Parathyroid adenoma (tissue), 2 donors: ENCODE measurements at regions not wholly inside any gene's neighbourhood (a gene's known extent, or its start where the extent isn't known, plus 50 kb on each side); places are given as distances from the start of the nearest gene placed in this dataset.

Experiments
- H2AFZ ChIP-seq: fragments of 300-600 bp; sonication (generic); one replicate; pipeline ENCODE4 v1.7.0; 2017; ENCODE audit warnings: antibody characterized with exemption, mild to moderate bottlenecking
- H3K27ac ChIP-seq: fragments of 300-600 bp; sonication (generic); one replicate; pipeline ENCODE4 v1.7.0; 2017
- H3K27me3 ChIP-seq: fragments of 300-600 bp; sonication (generic); one replicate; pipeline ENCODE4 v1.7.0; 2017; ENCODE audit warnings: low read length; ENCODE audit not compliant: control insufficient read depth, insufficient read depth
- H3K36me3 ChIP-seq: fragments of 300-600 bp; sonication (generic); one replicate; pipeline ENCODE4 v1.7.0; 2017; ENCODE audit warnings: low read length; ENCODE audit not compliant: control insufficient read depth, insufficient read depth
- H3K4me1 ChIP-seq: fragments of 300-600 bp; sonication (generic); one replicate; pipeline ENCODE4 v1.7.0; 2017; ENCODE audit warnings: control low read depth
- H3K4me2 ChIP-seq: fragments of 300-600 bp; sonication (generic); one replicate; pipeline ENCODE4 v1.7.0; 2017; ENCODE audit warnings: low read length
- H3K4me3 ChIP-seq: fragments of 300-600 bp; sonication (generic); one replicate; pipeline ENCODE4 v1.7.0; 2017; ENCODE audit warnings: low read depth, low read length
- H3K79me2 ChIP-seq: fragments of 300-600 bp; sonication (generic); one replicate; pipeline ENCODE4 v1.7.0; 2017; ENCODE audit warnings: control low read depth
- H3K9ac ChIP-seq: fragments of 300-600 bp; sonication (generic); one replicate; pipeline ENCODE4 v1.7.0; 2017; ENCODE audit warnings: mild to moderate bottlenecking
- H3K9me3 ChIP-seq: fragments of 300-600 bp; sonication (generic); one replicate; pipeline ENCODE4 v1.7.0; 2017; ENCODE audit warnings: low read length; ENCODE audit not compliant: control insufficient read depth
- CTCF ChIP-seq: fragments of 300-600 bp; sonication (generic); IDR thresholded peaks from one replicate; pipeline ENCODE4 v1.7.0; 2017; ENCODE audit warnings: antibody characterized with exemption, mild to moderate bottlenecking
- donor health status: primary hyperparathyroidism.

GRCh38 chr22:49427341-49427740 is 400.3 kb downstream of the BRD1 start:
- H3K4me3 ChIP-seq, result no peak overlapping the region
- H3K27ac ChIP-seq, result no peak overlapping the region
- H3K36me3 ChIP-seq, result no peaks in the 10 kb centered on the region
- H3K27me3 ChIP-seq, result no peaks in the 10 kb centered on the region
- no peaks in the 10 kb centered on the region for H3K79me2 ChIP-seq
- no peaks in the 10 kb centered on the region for H3K4me1 ChIP-seq
- no peak overlapping the region for H3K9ac ChIP-seq
- no peak overlapping the region for H3K4me2 ChIP-seq
- no peak for TF ChIP-seq CTCF
- H2AFZ ChIP-seq, result no peak overlapping the region
- H3K9me3 ChIP-seq, result no peaks in the 10 kb centered on the region

- no peaks in the 10 kb centered on the region for H3K27me3 ChIP-seq
- no peaks in the 10 kb centered on the region for H3K79me2 ChIP-seq
- H3K4me2 ChIP-seq, result no peak overlapping the region
- no peaks in the 10 kb centered on the region for H3K9me3 ChIP-seq
- no peak overlapping the region for H2AFZ ChIP-seq
- no peaks in the 10 kb centered on the region for H3K4me1 ChIP-seq
- no peak overlapping the region for H3K27ac ChIP-seq
- TF ChIP-seq CTCF, result no peak
- no peaks in the 10 kb centered on the region for H3K36me3 ChIP-seq
- H3K4me3 ChIP-seq, result no peak overlapping the region
- no peak overlapping the region for H3K9ac ChIP-seq
Measured at GRCh38 chr22:49426618-49427266, 400.9 kb downstream of the BRD1 start.

- Histone ChIP-seq H3K4me2 (no peak overlapping the region), H3K27ac (no peak overlapping the region), H3K4me3 (no peak overlapping the region), H3K4me1 (no peaks in the 10 kb centered on the region), H3K9ac (no peak overlapping the region), H3K79me2 (no peaks in the 10 kb centered on the region), H3K36me3 (no peaks in the 10 kb centered on the region), H2AFZ (no peak overlapping the region), H3K9me3 (no peaks in the 10 kb centered on the region), H3K27me3 (no peaks in the 10 kb centered on the region)
- TF ChIP-seq CTCF, result no peak
Measured at GRCh38 chr22:49426098-49426497, 401.6 kb downstream of the BRD1 start.

- H3K9me3 ChIP-seq, result no peaks in the 10 kb centered on the region
- no peaks in the 10 kb centered on the region for H3K4me1 ChIP-seq
- H2AFZ ChIP-seq, result no peak overlapping the region
- no peak overlapping the region for H3K9ac ChIP-seq
- no peaks in the 10 kb centered on the region for H3K36me3 ChIP-seq
- H3K4me2 ChIP-seq, result no peak overlapping the region
- H3K79me2 ChIP-seq, result no peaks in the 10 kb centered on the region
- no peaks in the 10 kb centered on the region for H3K27me3 ChIP-seq
- no peak overlapping the region for H3K27ac ChIP-seq
- TF ChIP-seq CTCF, result no peak
- H3K4me3 ChIP-seq, result no peak overlapping the region
Measured at GRCh38 chr22:49425356-49425755, 402.3 kb downstream of the BRD1 start.

GRCh38 chr22:49424893-49425270 is 402.8 kb downstream of the BRD1 start:
- Histone ChIP-seq H3K4me1 (no peaks in the 10 kb centered on the region), H3K9me3 (no peaks in the 10 kb centered on the region), H3K36me3 (no peaks in the 10 kb centered on the region), H2AFZ (no peak overlapping the region), H3K4me3 (no peak overlapping the region), H3K4me2 (no peak overlapping the region), H3K27me3 (no peaks in the 10 kb centered on the region), H3K27ac (no peak overlapping the region), H3K79me2 (no peaks in the 10 kb centered on the region), H3K9ac (no peak overlapping the region)
- no peak for TF ChIP-seq CTCF
